ENCODE measurements at regions not wholly inside any gene's neighbourhood (a gene's known extent, or its start where the extent isn't known, plus 50 kb on each side); places are given as distances from the start of the nearest gene placed in this dataset.
A peak's percentile ranks its signal among the peaks of the same experiment; 100 is the strongest.

GRCh38 chr6:110537208-110538123 is 61.1 kb upstream of the SLC22A16 start:
- DNase-seq (ENCODE audit: low spot score) = peak; percentile 97

DNA sequence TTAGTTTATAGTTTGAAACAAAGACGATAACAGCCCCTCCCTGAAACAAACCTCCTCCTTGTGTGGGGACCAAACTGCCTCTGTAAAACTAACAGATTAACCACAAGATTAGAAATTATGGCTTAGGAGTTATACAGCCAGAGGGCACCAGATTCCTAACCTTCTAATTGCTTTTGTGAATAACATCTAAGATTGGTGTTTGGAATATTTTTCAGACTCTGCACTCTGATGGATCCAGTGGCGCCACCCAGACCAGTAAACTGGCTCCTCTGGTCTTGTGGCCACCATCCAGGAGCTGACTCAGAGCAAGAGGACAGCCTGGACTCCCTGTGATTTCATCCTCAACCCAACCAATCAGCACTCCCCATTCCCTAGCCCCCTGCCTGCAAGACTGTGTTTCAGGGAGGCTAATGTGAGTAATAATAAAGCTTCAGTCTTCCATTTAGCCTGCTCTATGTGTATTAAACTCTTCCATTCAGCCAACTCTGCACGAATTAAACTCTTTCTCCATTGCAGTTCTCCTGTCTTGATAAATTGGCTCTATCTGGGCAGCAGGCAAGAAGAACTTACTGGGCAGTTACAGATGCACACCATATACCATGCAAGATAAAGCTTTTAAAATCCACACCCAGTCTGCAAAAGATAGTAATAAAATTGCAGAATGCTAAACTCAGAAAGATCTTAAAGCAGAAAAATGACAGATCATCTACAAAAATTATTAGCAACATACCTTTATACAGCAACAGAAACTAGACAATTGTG is 58.5 kb upstream of the SLC22A16 start:
- no peak for DNase-seq (ENCODE audit: low spot score)

GRCh38 chr6:110532431-110532830 is 56.0 kb upstream of the SLC22A16 start:
- no peak for DNase-seq (ENCODE audit: low spot score)

DNA sequence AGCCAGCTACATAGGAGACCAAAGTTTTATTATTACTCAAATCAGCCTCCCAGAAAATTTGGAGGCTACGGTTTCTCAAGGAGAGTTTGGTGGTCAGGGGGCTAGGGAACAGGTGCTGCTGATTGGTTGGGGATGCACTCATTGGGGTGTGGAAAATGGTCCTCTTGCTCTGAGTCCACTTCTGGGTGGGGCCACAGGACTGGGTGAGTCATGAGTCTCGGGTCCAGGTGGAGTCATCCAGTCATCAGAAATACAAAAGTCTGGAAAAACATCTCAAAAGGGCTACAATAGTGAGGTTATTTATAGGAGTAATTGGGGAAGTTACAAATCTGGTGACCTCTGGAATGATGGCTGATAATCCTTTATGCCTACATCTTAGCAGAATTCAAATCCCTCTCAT is 54.3 kb upstream of the SLC22A16 start:
- DNase-seq (ENCODE audit: low spot score) = no peak

- DNase-seq (ENCODE audit: low spot score) = no peak
Measured at GRCh38 chr6:110529907-110530306, 53.5 kb upstream of the SLC22A16 start.

DNA sequence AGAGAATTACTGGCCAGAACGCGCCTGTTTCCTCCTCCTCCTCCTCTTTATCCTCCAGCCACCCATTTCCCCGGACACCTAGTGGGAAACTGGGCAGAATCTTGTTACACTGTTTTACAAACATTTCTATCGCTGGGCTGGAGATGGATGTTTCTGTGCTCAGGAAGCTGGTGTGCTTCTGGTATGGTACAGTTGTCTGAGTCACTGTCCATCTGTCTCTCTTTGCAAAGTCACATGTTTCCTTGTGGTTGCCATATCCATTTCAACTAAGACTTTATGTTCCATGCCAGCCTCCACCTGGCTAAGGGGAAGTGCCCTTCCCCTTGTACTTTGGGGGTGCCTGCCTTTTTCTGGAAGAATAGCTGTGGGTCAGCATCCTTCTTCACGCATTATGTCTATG is 52.9 kb upstream of the SLC22A16 start:
- peak; percentile 68 for DNase-seq (ENCODE audit: low spot score)

GRCh38 chr6:110528930-110529325 is 52.5 kb upstream of the SLC22A16 start:
- no peak for DNase-seq (ENCODE audit: low spot score)

- peak; percentile 96 for DNase-seq (ENCODE audit: low spot score)
Measured at GRCh38 chr6:110528101-110528929, 51.9 kb upstream of the SLC22A16 start.

DNA sequence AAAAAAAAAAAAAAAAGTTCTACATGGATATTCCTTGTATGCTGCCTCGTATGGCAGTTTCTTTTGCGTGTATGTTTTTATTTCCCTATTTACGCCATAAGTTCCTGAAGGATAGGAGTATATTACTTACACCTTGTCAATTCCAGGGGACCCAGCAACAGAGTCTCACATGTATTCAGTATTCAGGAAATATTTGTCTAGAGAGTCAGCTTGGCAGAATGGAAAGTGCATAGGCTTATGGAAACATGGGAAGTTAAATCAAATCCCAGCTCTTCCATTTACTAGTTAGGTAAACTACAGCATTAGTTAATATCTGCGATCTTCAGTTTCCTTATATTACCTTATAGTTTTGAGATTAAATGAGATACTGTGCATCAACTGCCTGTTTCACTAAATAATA is 51.1 kb upstream of the SLC22A16 start:
- DNase-seq (ENCODE audit: low spot score) = no peak

- no peak for DNase-seq (ENCODE audit: low spot score)
Measured at GRCh38 chr6:110526726-110527125, 50.3 kb upstream of the SLC22A16 start.
